Right lobe of liver (tissue), 6 donors: ENCODE measurements at regions not wholly inside any gene's neighbourhood (a gene's known extent, or its start where the extent isn't known, plus 50 kb on each side); places are given as distances from the start of the nearest gene placed in this dataset.
"Not testable (repeated sequence)": the region's sequence is repeated elsewhere in the genome, so short reads cannot be mapped to it uniquely, and the experiment has no call there.

ENCODE experiments used
- ATAC-seq, 4 donors: fragments of 200-7000 bp; cut with Tn5 transposase; one replicate each; pipeline ENCODE4 v1.9.1; 2020; ENCODE audit warnings: mild to moderate bottlenecking in 4 of 4, moderate library complexity in 4 of 4
- DNase-seq, 3 donors: peaks; one replicate each; pipeline ENCODE4 v3.0.0-alpha.2; 2020
- H3K27ac ChIP-seq, 3 donors: fragments of 200-600 bp; one replicate each; pipeline ENCODE4 v1.8.0; 2022
- H3K27me3 ChIP-seq, 2 donors: fragments of 200-600 bp; one replicate each; pipeline ENCODE4 v1.8.0; 2022
- H3K36me3 ChIP-seq, 4 donors: fragments of 200-600 bp; sonication (generic) in 1 of 4; one replicate each; pipeline versions ENCODE4 v1.5.1 to v1.8.0; 2017 to 2022; ENCODE audit warnings: control low read depth in 1 of 4
- H3K4me1 ChIP-seq, 4 donors: fragments of 200-600 bp; sonication (generic) in 1 of 4; one replicate each; pipeline versions ENCODE4 v1.5.1 to v1.8.0; 2017 to 2022; ENCODE audit warnings: control low read depth in 1 of 4
- H3K4me3 ChIP-seq, 3 donors: fragments of 200-600 bp; one replicate each; pipeline ENCODE4 v1.8.0; 2022
- H3K9me3 ChIP-seq, 4 donors: fragments of 200-600 bp; sonication (generic) in 1 of 4; one replicate each; pipeline versions ENCODE4 v1.5.1 to v1.8.0; 2017 to 2022; ENCODE audit warnings: control low read depth in 1 of 4
- CTCF ChIP-seq, 4 donors: fragments of 200-600 bp in 3 of 4; fragments of 450-650 bp in 1 of 4; IDR thresholded peaks; one replicate each; pipeline versions ENCODE4 v1.5.1 to v1.8.0; 2016 to 2022; ENCODE audit warnings: antibody characterized with exemption in 4 of 4, mild to moderate bottlenecking in 2 of 4
- POLR2A ChIP-seq: fragments of 450-650 bp; IDR thresholded peaks from one replicate; pipeline ENCODE4 v1.6.1; 2017; ENCODE audit warnings: antibody characterized with exemption, mild to moderate bottlenecking
- WGBS: methylation state at CpG from one replicate; pipeline ENCODE4 v1.1.6; 2018; ENCODE audit warnings: low coverage, low lambda C conversion rate; ENCODE audit not compliant: insufficient coverage; ENCODE audit errors: missing lambda C conversion rate; 5-methylcytosine and 5-hydroxymethylcytosine counted together
- intact Hi-C, 2 donors: fragments of 100-400 bp; cut with DNase I; formaldehyde crosslinking; loops; one replicate each; pipeline versions ENCODE4 v1.11.2 to v1.14.1; 2022
- donor health status: DM: no; HTN: yes; CAD: no.
- donor health status: DM: no; HTN: no; CAD: no.
- donor health status: DM: no; HTN: no; CAD: no.
- donor health status: DM: no; HTN: yes; CAD: no.
- donor health status: DM: no; HTN: yes; CAD: no.

- no peak for TF ChIP-seq POLR2A
- TF ChIP-seq CTCF (IDR thresholded peaks at IDR 0.05): no peak
- intact Hi-C loops: no loop called here
- no peaks in the 10 kb centered on the region for H3K9me3 ChIP-seq
- no peaks in the 10 kb centered on the region for H3K4me1 ChIP-seq
- no peak overlapping the region for H3K27ac ChIP-seq
- no peaks in the 10 kb centered on the region for H3K36me3 ChIP-seq
- no peaks in the 10 kb centered on the region for H3K27me3 ChIP-seq
- peak in 1 of 4 donors; percentile 38 for ATAC-seq
- H3K4me3 ChIP-seq: no peak overlapping the region
- WGBS: 84% methylated on average over 10 of the region's 46 CpGs
- no peak for DNase-seq
These were observed 1093.3 kb upstream of the CDH8 start for GRCh38 chr16:63129411-63130125.

GRCh38 chr16:63119905-63120304 lies 1083.7 kb upstream of the CDH8 start:
- not testable (repeated sequence) for DNase-seq

GRCh38 chr16:63100082-63100481 lies 1063.8 kb upstream of the CDH8 start:
- H3K36me3 ChIP-seq: no peaks in the 10 kb centered on the region
- TF ChIP-seq POLR2A: no peak
- no peak for TF ChIP-seq CTCF (IDR thresholded peaks at IDR 0.05)
- ATAC-seq: no peak
- no peaks in the 10 kb centered on the region for H3K9me3 ChIP-seq
- no peak overlapping the region for H3K4me3 ChIP-seq
- no peaks in the 10 kb centered on the region for H3K4me1 ChIP-seq
- H3K27me3 ChIP-seq: no peaks in the 10 kb centered on the region
- 76% methylated on average over 2 of the region's 2 CpGs for WGBS
- no peak overlapping the region for H3K27ac ChIP-seq
- DNase-seq: no peak
- intact Hi-C loops: no loop called here

More at GRCh38 chr16:63119905-63120304, 1083.7 kb upstream of the CDH8 start:
- H3K27ac ChIP-seq, H3K4me3 ChIP-seq, ATAC-seq, H3K9me3 ChIP-seq, intact Hi-C loops, H3K4me1 ChIP-seq, H3K36me3 ChIP-seq, H3K27me3 ChIP-seq: not testable (repeated sequence)
- WGBS: 87% methylated on average over 18 of the region's 23 CpGs

GRCh38 chr16:63096857-63097256 lies 1060.6 kb upstream of the CDH8 start:
- Histone ChIP-seq H3K36me3 (no peaks in the 10 kb centered on the region), H3K4me3 (no peak overlapping the region), H3K9me3 (no peaks in the 10 kb centered on the region), H3K4me1 (peaks cover 0 to 3% (median 0%) of the 10 kb centered on the region in 4 donors), H3K27ac (no peak overlapping the region), H3K27me3 (no peaks in the 10 kb centered on the region)
- ATAC-seq: no peak
- no peak for DNase-seq
- no peak for TF ChIP-seq CTCF (IDR thresholded peaks at IDR 0.05)
- no peak for TF ChIP-seq POLR2A
- intact Hi-C loops: no loop called here
- 68% methylated on average over 5 of the region's 5 CpGs for WGBS

- ATAC-seq (no peak), DNase-seq (no peak)
- intact Hi-C loops: no loop called here
- no peaks in the 10 kb centered on the region for H3K36me3 ChIP-seq
- H3K27me3 ChIP-seq: no peaks in the 10 kb centered on the region
- H3K9me3 ChIP-seq: no peaks in the 10 kb centered on the region
- no peak for TF ChIP-seq POLR2A
- TF ChIP-seq CTCF (IDR thresholded peaks at IDR 0.05): no peak
- peaks cover 0 to 3% (median 0%) of the 10 kb centered on the region in 4 donors for H3K4me1 ChIP-seq
- no peak overlapping the region for H3K4me3 ChIP-seq
- H3K27ac ChIP-seq: no peak overlapping the region
These were observed 1056.5 kb upstream of the CDH8 start for GRCh38 chr16:63092736-63093135.
